ENCODE measurements at regions not wholly inside any gene's neighbourhood (a gene's known extent, or its start where the extent isn't known, plus 50 kb on each side); places are given as distances from the start of the nearest gene placed in this dataset.

DNA sequence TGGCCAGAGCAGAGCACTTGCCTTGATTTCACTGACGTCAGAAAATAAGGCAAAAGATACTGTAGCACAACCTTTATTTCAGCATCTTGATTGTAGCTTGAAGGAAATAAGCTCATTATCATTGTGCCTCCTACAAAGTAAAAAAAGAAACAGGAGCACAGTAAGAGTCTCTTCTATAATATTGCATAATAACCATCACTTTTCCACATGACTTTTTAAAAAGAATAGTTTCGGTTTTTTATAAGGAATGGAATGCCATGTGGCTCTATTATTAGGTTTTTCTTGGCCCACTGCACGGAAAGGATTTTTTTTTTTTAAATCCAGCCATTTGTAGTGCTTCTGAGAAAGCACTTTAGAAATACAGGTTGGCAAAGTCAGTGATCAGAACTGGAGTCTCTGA lies 655.3 kb downstream of the LRRC70 start:
- H3K27ac ChIP-seq, result no peak overlapping the region
- TF ChIP-seq, protein P1, sequence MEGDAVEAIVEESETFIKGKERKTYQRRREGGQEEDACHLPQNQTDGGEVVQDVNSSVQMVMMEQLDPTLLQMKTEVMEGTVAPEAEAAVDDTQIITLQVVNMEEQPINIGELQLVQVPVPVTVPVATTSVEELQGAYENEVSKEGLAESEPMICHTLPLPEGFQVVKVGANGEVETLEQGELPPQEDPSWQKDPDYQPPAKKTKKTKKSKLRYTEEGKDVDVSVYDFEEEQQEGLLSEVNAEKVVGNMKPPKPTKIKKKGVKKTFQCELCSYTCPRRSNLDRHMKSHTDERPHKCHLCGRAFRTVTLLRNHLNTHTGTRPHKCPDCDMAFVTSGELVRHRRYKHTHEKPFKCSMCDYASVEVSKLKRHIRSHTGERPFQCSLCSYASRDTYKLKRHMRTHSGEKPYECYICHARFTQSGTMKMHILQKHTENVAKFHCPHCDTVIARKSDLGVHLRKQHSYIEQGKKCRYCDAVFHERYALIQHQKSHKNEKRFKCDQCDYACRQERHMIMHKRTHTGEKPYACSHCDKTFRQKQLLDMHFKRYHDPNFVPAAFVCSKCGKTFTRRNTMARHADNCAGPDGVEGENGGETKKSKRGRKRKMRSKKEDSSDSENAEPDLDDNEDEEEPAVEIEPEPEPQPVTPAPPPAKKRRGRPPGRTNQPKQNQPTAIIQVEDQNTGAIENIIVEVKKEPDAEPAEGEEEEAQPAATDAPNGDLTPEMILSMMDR (IDR thresholded peaks at IDR 0.05), result no peak
- TF ChIP-seq ZFX (IDR thresholded peaks at IDR 0.05; ENCODE audit: borderline replicate concordance), result no peak

DNA sequence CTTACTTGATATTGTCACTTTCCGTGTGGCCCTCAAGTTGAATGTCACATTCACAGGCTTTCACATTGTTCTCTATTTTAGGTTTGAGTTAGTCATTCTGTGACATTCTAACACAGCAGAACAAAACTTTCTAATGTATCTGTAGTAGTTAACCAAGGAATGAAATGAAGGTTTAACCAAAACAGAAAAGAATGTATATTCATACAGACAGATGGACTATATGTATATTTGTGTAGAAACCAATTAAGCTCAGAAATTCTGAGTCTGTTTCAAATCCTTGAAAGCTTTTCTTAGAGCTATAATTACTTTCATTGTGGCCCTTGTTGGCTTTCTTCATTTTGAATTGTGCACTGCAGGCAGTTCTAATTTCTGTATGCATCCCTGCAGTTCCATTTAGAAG lies 654.7 kb downstream of the LRRC70 start:
- no peak for TF ChIP-seq ZFX (IDR thresholded peaks at IDR 0.05; ENCODE audit: borderline replicate concordance)
- TF ChIP-seq, protein P1 (IDR thresholded peaks at IDR 0.05), result no peak

DNA sequence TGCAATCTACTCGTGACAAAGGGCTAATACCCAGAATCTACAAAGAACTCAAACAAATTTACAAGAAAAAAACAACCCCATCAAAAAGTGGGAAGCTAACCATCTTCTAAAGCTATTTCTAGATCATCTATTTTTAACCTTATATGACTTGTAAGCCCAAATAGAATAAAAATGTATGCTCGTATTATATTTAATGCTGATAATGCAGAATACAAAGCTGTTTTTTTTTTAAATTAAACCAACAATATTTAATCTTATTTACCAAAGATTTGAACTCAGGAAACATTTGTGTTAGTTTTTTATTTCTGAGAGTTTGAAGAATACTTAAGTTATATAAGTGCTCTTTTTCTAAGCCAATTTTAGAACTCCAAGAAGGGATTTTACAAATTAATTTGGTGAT lies 652.1 kb downstream of the LRRC70 start:
- H3K27ac ChIP-seq, result no peak overlapping the region
- TF ChIP-seq ZFX (IDR thresholded peaks at IDR 0.05; ENCODE audit: borderline replicate concordance), result no peak
- TF ChIP-seq, protein P1 (IDR thresholded peaks at IDR 0.05), result no peak

More for the DNA sequence above, 654.7 kb downstream of the LRRC70 start:
- H3K27ac ChIP-seq, result no peak overlapping the region

DNA sequence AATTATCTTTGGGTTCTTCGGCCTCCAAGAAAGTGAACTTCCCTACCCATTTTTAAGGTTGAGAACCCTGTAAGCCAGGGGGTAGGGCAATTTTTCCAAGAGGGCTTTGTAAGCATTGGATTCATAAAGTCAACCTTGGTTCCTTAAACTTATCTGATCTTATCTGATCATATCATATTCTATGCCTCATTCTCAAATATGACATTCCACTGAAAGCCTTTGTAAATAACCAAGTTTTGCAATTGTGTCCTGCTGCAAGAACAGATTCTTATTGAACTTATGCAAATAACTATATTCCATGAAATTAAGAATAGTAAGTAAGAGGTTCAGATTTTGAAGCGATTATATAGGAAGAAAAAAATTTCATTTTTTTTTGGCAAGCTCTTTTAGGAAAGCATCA lies 649.5 kb downstream of the LRRC70 start:
- TF ChIP-seq, protein P1 (IDR thresholded peaks at IDR 0.05), result no peak
- no peak for TF ChIP-seq ZFX (IDR thresholded peaks at IDR 0.05; ENCODE audit: borderline replicate concordance)
- H3K27ac ChIP-seq, result peak overlapping the region; percentile 63; the same call in 1 of the 2 replicates

DNA sequence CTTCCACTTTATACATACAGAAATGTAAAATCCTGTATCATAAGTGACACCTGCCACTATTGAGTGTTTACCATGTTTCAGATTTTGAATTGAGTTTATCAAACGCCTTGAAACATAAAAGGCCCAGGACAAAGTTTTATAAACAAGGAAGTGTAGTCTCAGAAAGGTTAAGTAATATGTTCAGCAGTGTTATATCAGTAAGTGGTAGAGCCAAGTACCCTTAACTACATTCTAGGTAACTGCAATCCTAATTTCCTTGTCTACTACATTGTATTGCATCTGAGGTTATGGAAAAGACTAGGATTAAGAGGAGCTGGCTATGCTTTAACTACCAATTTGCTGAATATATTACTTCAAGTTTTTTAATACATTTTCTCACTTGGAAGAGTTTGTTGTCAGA lies 641.6 kb downstream of the LRRC70 start:
- TF ChIP-seq, protein P1 (IDR thresholded peaks at IDR 0.05), result no peak
- TF ChIP-seq ZFX (IDR thresholded peaks at IDR 0.05; ENCODE audit: borderline replicate concordance), result no peak
- no peak overlapping the region for H3K27ac ChIP-seq

DNA sequence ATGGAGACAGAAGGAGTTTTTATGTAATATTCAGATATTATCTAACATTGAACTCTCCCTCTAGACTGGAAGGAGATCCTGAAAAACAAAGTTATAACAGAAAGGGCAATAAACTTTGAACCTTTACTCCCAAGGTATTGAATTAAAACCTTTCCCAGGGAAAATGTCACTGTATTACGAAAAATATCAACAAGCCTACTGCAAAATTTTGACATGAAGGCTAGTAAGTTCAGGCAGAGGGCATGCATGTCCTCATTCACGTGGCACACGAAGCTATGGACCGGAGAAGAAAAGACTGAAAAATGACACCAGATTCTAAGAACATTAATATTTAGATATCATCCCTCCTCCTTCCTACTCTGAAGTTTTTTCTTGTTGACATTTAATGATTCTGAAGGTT lies 638.8 kb downstream of the LRRC70 start:
- H3K27ac ChIP-seq, result no peak overlapping the region
- TF ChIP-seq, protein P1 (IDR thresholded peaks at IDR 0.05), result no peak
- no peak for TF ChIP-seq ZFX (IDR thresholded peaks at IDR 0.05; ENCODE audit: borderline replicate concordance)

DNA sequence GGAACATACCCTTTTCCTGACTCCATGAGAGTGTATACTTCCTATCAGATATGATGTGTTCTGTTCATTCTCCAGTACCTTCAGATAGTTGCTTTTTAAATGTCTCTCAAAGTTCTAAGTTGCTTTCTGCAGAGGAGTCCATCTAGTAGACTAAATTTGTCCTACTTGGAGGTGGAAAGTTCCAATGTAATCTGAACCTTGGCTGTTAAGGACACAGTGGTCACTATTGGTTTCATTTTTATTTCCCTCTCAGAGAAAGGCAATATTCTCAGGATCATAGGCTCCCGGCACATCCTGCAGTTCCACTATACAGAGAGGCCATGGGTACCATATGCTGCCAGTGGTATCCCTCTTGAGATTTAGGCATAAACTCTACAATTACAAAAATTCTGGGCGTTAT lies 634.6 kb downstream of the LRRC70 start:
- TF ChIP-seq, protein P1 (IDR thresholded peaks at IDR 0.05), result no peak
- no peak for TF ChIP-seq ZFX (IDR thresholded peaks at IDR 0.05; ENCODE audit: borderline replicate concordance)
- no peak overlapping the region for H3K27ac ChIP-seq

All from 22Rv1 (cell line).